GM10266 (cell line): ENCODE measurements at regions not wholly inside any gene's neighbourhood (a gene's known extent, or its start where the extent isn't known, plus 50 kb on each side); places are given as distances from the start of the nearest gene placed in this dataset.

Experiments
- DNase-seq: peaks from one replicate; pipeline ENCODE4 v3.0.0; 2012; ENCODE audit errors: extremely low spot score
- TF ChIP-seq, protein P1 (sequence below): IDR thresholded peaks from 2 replicates; pipeline ENCODE4 v1.5.1; 2012; ENCODE audit warnings: mild to moderate bottlenecking, low read depth; ENCODE audit not compliant: control insufficient read depth, insufficient read depth; ENCODE audit errors: missing control alignments

DNA sequence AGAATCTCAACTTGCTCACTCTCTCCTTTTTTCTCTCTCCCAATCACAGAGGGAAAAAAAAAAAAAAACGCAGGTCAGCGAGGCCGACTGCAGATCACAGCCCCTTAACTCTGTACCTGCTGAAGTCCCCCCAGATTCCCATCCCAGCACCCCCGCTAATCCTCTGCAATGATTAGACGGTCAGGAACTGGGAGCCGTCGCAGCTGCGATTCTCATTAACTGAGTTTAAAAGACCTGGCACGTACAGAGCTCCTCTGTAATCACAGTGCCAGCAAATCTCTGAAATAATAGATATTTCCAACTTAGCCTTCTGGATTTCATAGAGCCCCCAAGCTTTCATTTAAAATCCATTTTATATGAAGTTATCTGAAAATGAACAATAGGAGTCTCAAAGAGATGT, 84.4 kb downstream of the ANKRD60 start:
- DNase-seq, result no peak
- TF ChIP-seq, protein P1, sequence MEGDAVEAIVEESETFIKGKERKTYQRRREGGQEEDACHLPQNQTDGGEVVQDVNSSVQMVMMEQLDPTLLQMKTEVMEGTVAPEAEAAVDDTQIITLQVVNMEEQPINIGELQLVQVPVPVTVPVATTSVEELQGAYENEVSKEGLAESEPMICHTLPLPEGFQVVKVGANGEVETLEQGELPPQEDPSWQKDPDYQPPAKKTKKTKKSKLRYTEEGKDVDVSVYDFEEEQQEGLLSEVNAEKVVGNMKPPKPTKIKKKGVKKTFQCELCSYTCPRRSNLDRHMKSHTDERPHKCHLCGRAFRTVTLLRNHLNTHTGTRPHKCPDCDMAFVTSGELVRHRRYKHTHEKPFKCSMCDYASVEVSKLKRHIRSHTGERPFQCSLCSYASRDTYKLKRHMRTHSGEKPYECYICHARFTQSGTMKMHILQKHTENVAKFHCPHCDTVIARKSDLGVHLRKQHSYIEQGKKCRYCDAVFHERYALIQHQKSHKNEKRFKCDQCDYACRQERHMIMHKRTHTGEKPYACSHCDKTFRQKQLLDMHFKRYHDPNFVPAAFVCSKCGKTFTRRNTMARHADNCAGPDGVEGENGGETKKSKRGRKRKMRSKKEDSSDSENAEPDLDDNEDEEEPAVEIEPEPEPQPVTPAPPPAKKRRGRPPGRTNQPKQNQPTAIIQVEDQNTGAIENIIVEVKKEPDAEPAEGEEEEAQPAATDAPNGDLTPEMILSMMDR, result no peak

DNA sequence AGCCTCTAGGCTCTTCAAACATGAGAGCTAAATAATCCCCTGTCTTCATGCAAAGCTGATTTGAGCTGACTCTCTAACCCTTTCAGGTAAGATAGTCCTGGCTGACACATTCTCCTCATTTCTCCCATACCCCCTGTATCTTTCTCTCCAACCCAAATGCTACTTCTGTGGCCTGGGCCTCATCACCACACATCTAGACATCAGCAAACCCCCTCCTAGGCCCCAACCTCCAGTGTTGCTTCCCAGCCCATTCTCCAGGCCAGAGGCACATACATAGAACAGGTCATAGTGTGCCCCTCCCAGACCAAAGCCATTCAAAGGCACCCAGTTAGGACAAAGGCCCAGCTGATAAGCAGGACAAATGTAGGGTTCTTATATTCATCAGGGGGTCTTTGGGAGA, 84.9 kb downstream of the ANKRD60 start:
- no peak for DNase-seq
- TF ChIP-seq, protein P1, result no peak

DNA sequence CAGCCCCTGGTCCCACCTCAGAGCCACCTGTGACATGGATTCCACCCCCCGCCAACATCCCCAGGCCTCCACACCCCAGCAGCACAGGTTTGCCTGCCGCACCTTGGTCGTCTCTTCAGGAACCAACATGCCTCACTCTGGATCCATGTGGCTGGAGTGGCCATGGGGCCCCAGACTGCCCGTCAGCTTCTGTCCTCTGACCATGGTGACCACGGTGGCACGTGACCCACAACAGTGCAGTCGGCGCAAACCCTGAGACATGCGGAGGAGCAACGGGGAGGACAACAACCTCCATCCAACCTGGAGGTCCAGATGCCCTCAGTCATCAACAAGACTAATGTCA, 85.6 kb downstream of the ANKRD60 start:
- TF ChIP-seq, protein P1, result no peak
- DNase-seq, result no peak

DNA sequence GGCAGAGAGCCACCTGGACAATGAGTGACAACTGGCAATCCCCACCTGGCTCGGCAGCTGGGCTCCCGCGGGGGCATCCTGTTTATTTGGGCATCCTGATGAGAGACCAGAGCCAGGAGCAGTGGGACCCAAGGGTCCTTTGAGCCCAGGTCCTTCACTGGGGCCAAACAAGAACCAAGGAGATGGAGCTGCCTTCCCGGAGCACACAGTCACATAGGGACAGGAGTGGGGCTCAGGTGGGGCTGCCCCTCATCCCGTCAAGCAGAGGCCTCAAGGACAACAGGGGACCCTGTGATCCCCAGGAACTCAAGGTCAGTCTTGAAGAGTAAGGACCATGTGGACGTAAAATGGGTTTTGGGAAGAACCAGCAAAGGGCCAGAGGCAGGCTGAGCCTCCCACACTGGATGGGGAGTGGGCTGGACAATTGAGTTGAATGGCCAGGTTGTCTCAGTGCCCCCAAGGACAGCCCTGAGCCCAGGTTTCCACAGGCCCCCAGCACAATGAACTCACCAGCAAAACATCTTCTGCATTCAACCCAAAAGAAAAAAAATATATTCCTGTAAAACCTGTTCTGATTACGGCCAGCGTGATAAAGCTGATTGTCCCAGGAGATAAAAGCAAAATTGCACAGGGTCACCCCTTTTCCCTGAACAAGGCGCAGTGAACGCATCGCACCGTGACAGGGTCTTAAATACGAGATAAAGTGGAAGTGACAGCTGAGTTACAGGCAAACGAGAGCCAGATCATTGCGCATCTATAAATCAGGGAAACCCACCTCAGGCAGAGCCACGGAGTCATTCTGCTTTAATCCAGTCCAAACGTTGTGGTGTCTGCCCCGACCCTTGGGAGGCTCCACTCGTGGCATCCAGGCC, 86.2 kb downstream of the ANKRD60 start:
- DNase-seq, result no peak
- TF ChIP-seq, protein P1, result no peak

DNA sequence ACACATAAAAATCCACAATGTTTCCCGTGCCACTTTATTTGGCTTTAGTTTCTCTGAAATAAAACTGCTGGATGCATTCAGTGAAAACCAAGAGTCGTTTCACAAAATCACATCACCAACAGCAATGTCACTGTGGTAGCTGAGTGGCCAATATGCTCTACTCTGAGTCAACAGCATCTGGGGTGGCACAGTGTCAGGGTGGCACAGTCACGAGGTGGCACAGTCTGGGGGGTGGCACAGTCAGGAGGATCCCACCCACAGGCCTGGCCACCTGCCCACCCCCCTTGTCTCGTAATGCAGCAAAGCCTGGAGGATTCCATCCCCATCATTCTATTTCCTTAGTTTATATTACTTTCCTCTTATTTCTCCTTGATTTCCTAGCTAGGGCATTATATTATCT, 87.0 kb downstream of the ANKRD60 start:
- no peak for DNase-seq
- TF ChIP-seq, protein P1, result no peak

DNA sequence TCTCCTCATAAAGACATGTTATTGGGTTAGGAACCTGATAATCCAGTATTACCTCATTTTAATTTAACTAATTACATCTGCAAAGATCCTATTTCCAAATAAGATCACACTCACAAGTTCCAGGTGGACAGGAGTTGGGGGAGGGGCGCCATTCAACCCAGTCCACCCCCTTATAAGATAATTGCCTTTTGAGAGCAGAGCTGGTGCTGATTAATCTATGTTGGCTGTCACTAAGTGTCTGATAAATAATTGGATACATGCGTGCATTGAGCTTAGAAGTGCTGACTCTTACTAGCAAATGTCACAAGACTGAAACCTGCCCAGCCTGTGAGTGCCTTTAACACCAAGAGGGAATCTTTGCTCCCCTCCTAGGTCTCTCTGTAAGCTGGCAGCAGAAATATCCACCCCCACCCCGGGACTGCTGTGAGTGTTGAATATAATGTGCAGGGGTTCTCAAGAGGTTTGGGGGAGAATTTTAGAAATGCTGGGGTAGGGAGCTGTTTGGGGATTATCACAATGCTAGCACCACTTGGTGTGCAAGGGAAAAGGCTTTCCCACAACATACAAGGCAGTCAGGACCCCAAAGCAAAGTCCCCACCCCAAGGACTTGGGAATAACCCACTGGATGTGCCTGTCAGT, 87.5 kb downstream of the ANKRD60 start:
- DNase-seq, result no peak
- TF ChIP-seq, protein P1, result no peak
